GM18907 (cell line): ENCODE measurements at regions not wholly inside any gene's neighbourhood (a gene's known extent, or its start where the extent isn't known, plus 50 kb on each side); places are given as distances from the start of the nearest gene placed in this dataset.
A peak's percentile ranks its signal among the peaks of the same experiment; 100 is the strongest.

Experiments used
- ATAC-seq: cut with Tn5 transposase; IDR thresholded peaks from one replicate; pipeline ENCODE4 v1.9.1; 2021; ENCODE audit warnings: mild to moderate bottlenecking, moderate library complexity; ENCODE audit not compliant: unreplicated experiment

DNA sequence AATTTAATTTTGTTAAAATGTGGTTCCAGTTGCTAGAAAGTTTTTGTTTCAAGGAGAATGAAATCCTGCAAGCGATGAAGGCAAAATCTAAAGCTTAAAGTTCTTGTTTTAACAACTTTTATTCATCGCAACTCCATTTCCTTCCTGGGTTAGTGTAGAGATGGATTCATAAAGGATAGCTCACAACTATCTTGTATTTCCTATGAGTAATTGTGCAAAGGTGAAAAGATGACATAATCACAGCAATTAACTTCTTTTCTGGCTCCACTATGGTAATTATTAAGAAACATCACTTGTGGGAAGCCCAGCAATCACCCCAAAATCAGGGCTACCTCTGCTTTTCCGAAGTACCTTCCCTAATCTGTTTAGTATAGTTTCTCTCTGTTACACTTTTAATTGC is 80.8 kb upstream of the SEMA6A start:
- ATAC-seq = no peak

DNA sequence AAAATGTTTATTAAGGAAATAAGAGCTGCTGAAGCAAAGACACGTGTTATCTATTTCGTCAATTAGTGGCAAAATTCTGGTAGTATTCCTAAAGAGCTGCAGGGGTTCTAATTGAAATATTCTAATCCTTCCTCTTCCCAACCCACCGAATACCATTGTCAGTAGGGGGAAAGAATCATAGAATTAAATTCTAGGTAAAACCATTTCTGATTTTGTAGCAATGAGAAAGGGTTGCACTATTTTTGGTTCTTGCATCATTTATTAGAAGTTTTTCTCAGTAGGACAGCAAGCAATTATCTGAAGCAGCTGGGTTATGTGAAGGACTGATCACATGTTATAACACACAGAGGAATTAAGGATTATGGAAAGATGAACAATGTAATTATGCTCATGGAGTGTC is 80.3 kb upstream of the SEMA6A start:
- ATAC-seq = no peak

DNA sequence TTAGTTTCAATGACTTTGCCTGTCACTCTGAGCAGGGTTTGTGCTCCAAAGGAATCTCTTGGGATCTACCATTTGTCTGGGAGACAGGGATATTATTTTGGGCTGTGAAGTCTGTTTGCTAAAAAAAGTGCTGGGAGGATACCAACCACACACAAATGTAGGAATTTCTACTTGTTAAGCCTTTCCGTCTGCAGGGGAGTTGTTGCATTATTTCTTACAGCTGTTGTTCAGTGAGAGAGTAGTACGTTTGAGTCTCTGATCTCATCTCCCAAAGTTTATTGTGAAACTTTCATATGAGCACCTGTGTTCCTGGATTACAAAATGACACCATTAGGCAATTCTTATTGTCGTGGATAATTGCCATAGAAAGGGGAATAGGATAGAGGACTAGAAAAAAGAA is 78.3 kb upstream of the SEMA6A start:
- ATAC-seq = no peak

- ATAC-seq = peak; percentile 71
Observed at GRCh38 chr5:116652196-116652729, 77.6 kb upstream of the SEMA6A start.

GRCh38 chr5:116651653-116652052 is 77.0 kb upstream of the SEMA6A start:
- no peak for ATAC-seq

GRCh38 chr5:116650964-116651363 is 76.3 kb upstream of the SEMA6A start:
- no peak for ATAC-seq

GRCh38 chr5:116650544-116650943 is 75.9 kb upstream of the SEMA6A start:
- no peak for ATAC-seq

GRCh38 chr5:116646611-116647289 is 72.1 kb upstream of the SEMA6A start:
- ATAC-seq = no peak

GRCh38 chr5:116645627-116646026 is 71.0 kb upstream of the SEMA6A start:
- ATAC-seq = peak; percentile 91

DNA sequence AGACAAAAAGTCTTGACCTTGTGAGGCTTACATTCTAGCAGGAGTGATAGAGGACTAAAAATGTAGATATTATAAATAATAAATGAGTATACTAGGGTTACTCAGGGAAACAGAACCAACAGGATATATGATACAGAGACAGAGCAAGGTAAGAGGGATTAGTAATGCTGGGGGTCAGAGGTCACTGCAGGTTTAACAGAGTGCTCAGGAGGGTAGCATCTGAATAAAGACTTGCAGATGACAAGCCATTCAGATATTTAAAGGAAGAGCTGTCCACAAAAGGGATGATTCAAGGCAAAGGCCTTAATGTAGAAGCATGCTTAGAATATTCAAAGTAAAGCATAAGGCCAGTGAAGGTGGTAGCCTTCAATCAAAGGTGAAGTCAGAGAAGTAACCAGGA is 65.6 kb upstream of the SEMA6A start:
- no peak for ATAC-seq

DNA sequence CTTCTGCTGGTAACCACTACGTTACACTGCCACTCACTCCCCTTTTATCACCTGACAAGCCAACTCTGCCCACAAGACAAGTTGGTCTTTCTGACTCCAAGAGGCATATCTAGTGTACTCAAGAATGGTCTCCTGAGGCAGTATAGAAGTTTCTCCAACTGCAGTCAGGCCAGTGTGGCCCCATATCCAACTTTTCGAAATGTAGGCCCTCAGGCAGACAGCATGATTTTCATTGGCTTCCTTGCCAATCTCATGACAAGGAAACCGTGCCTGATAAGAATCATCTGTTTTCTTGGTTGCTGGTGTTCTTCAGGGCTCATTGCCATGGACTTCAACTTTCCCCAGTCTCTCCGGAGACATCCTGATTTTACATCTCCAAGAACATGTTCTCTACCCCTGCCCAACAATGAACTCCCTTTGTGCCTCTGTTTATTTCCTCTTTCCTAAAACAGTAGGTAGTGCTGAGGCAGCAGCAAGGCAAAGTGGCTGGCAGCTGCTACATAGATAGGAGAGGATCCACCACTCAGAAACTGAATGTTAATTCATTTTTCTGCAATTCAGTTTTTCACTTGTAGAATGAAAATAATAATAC is 62.6 kb upstream of the SEMA6A start:
- ATAC-seq = no peak

DNA sequence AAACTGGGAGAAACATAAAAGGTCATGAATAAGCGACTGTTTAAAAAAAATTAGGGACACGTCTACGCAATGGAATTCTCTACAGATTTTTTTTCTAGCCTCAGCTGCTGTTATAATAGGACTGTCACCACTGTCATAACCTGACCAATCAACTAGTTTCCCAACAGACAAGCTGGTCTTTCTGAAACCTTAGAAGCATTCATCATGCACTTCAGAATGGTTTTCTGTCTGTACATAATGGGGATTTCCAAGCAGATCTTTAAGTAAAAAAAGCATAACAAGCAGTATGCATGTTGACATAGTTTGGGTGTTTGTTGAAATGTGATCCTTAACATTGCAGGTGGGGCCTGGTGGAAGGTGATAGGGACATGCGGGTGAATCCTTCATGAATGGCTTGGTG is 58.3 kb upstream of the SEMA6A start:
- peak; percentile 73 for ATAC-seq

- ATAC-seq = no peak
Observed at GRCh38 chr5:116631147-116631546, 56.5 kb upstream of the SEMA6A start.

DNA sequence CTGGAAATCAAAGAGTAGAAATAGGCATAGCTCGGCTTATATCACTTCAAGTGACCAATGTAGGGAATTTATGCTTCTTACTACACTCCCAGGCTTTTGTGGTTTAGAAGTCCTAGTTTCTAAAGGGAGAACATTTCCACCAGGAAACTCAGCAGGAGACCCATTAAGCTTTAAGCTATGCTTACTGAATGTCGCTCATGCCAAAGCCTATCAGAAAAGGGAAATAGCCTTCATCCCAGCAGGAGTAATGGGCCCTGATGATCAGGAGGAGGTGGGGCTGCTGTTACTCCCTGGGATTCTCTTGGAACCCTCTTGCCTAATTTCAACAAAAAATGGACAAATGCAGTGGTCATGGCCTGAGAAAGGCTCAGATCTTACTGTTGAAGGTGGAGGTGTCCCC is 54.5 kb upstream of the SEMA6A start:
- no peak for ATAC-seq

DNA sequence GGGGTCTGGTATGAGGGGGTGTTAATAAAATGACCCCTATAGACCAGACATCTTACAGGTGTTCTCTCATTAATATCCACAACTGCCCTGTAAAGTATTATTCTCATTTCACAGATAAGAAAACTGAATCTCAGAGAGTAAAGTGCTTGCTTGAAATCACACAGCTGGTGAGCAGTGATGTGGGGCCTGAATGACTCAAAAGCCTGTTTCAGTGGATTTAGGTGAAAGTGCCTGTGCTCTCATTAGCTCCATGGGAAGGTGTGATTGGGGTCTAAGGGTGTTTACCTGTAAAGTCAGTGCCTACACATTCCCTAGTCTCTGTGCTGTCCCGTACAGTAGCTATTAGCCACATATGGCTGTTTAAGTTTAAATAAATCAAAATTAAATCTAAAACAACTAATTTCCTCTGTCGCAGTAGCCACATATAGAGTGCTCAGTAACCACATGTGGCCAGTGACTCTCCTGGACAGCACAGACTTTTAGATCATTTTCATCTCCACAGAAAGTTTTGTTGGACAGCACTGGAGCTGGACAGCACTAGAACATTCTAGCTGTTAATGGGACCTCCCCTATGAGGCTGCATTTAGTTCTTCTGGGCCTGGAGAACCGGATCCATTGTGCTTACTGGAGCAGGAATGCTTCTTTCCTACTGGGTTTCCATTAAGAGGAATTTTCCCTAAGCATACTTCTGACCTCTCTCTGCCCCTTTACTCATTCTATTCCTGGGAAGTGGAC is 52.5 kb upstream of the SEMA6A start:
- peak; percentile 91 for ATAC-seq

DNA sequence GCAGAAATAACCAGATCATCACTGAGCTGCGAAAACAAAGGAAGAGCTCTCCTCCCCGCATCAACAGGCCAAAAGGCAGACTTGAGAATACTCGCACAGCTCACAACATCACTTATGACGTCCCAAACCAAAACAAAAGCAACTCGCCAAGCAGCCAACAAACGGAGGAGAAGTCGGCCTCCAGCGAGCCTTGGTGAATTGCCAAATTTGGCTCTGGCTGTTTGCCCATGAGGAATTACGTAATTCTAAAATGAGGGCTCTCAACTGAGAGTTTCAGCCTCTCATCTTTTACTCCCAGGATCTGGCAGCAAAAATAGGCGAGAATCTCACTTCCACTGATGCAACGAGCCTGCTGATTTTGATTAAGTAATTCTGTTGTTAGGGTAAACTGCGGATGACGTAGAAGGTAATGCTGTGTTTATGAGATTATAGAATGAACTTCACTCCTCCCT is 51.7 kb upstream of the SEMA6A start:
- ATAC-seq = no peak
